H1 (cell line): ENCODE measurements at regions not wholly inside any gene's neighbourhood (a gene's known extent, or its start where the extent isn't known, plus 50 kb on each side); places are given as distances from the start of the nearest gene placed in this dataset.

Source experiments
- CTCF ChIA-PET: fragments of 300-600 bp; sonication (Branson Sonifier 250); formaldehyde crosslinking; loops from one replicate; lab custom pipeline; 2021; ENCODE audit not compliant: partially characterized antibody; lab: Charles Lee
- POLR2A ChIA-PET: fragments of 300-600 bp; sonication (Branson Sonifier 250); formaldehyde crosslinking; loops from one replicate; lab custom pipeline; 2021; ENCODE audit warnings: inconsistent platforms; ENCODE audit not compliant: partially characterized antibody; lab: Charles Lee
- DNase-seq, 2 experiments: peaks; one replicate each; pipeline versions ENCODE4 v3.0.0 to v3.0.0-alpha.2; 2010 to 2022; ENCODE audit warnings: low spot score in 2 of 2, low read depth in 1 of 2, mixed read lengths in 1 of 2
- FAIRE-seq: peaks from 2 replicates; lab custom pipeline; 2011; peaks lifted over from hg19 to GRCh38; lab: Jason Lieb, UNC
- H2AFZ ChIP-seq: 2 replicates; pipeline ENCODE4 v1.8.1; 2012; ENCODE audit warnings: low read length, inconsistent platforms
- H2AK5ac ChIP-seq: 2 replicates; pipeline ENCODE4 v1.6.1; 2013; ENCODE audit warnings: low read depth, low read length
- H2BK120ac ChIP-seq: replicated peaks from 2 replicates; pipeline ENCODE3; 2013; ENCODE audit warnings: low read depth, low read length, inconsistent platforms
- H2BK12ac ChIP-seq: 2 replicates; pipeline ENCODE4 v1.6.1; 2013; ENCODE audit warnings: low read depth, low read length
- H2BK15ac ChIP-seq: 2 replicates; pipeline ENCODE4 v1.6.1; 2013; ENCODE audit warnings: low read length
- H2BK20ac ChIP-seq: 2 replicates; pipeline ENCODE4 v1.6.1; 2013; ENCODE audit warnings: low read length
- H2BK5ac ChIP-seq: 2 replicates; pipeline ENCODE4 v1.6.1; 2013; ENCODE audit warnings: low read depth, low read length
- H3K14ac ChIP-seq: 2 replicates; pipeline ENCODE4 v1.6.1; 2013; ENCODE audit warnings: inconsistent platforms; ENCODE audit not compliant: insufficient read length
- H3K18ac ChIP-seq: 2 replicates; pipeline ENCODE4 v1.6.1; 2013; ENCODE audit warnings: low read length; ENCODE audit errors: extremely low read depth
- H3K23ac ChIP-seq: 2 replicates; pipeline ENCODE4 v1.6.1; 2013; ENCODE audit warnings: inconsistent platforms; ENCODE audit not compliant: insufficient read length
- H3K23me2 ChIP-seq: 2 replicates; pipeline ENCODE4 v1.6.1; 2013; ENCODE audit warnings: low read depth, low read length
- H3K27ac ChIP-seq: 2 replicates; pipeline ENCODE4 v1.6.1; 2011; ENCODE audit warnings: low read depth, low read length, inconsistent platforms
- H3K27me3 ChIP-seq, 4 experiments: replicated peaks in 1 of 4; 1 replicate in 1 of 4; 2 replicates in 3 of 4; pipeline versions ENCODE4 v1.6.1 to v1.8.1; 2011 to 2013; ENCODE audit warnings: low read length in 3 of 4, mild to moderate bottlenecking in 3 of 4, inconsistent platforms in 2 of 4, mixed read lengths in 2 of 4, moderate library complexity in 1 of 4; ENCODE audit not compliant: control insufficient read depth in 3 of 4, insufficient read depth in 3 of 4; ENCODE audit errors: extremely low read depth in 1 of 4
- H3K36me3 ChIP-seq, 4 experiments: 2 replicates each; pipeline versions ENCODE4 v1.6.1 to v1.8.1; 2011 to 2013; ENCODE audit warnings: mild to moderate bottlenecking in 4 of 4, low read length in 3 of 4, moderate library complexity in 2 of 4, control low read depth in 1 of 4, inconsistent platforms in 1 of 4; ENCODE audit not compliant: insufficient read depth in 4 of 4, control insufficient read depth in 2 of 4
- H3K4ac ChIP-seq: replicated peaks from 2 replicates; pipeline ENCODE3; 2013; ENCODE audit warnings: low read length, low read depth, mixed read lengths, inconsistent platforms; ENCODE audit not compliant: insufficient read length
- H3K4me1 ChIP-seq, 4 experiments: replicated peaks in 1 of 4; 1 replicate in 1 of 4; 2 replicates in 3 of 4; pipeline versions ENCODE4 v1.6.1 to v1.8.1; 2011 to 2013; ENCODE audit warnings: low read length in 3 of 4, inconsistent platforms in 2 of 4, mixed read lengths in 1 of 4; ENCODE audit not compliant: insufficient read depth in 4 of 4, control insufficient read depth in 3 of 4
- H3K4me2 ChIP-seq, 2 experiments: 2 replicates each; pipeline versions ENCODE4 v1.6.1 to v1.8.1; 2011 to 2013; ENCODE audit warnings: low read depth in 2 of 2, low read length in 2 of 2, control low read depth in 1 of 2, inconsistent platforms in 1 of 2, mild to moderate bottlenecking in 1 of 2; ENCODE audit not compliant: insufficient read depth in 1 of 2
- H3K4me3 ChIP-seq, 4 experiments: fragments of 200-600, 300-600 bp in 1 of 4; sonication (generic), shearing (Covaris generic), sonication (Bioruptor Twin) in 1 of 4; 2 replicates each; pipeline versions ENCODE4 v1.5.1 to v1.8.1; 2011 to 2016; ENCODE audit warnings: low read length in 4 of 4, low read depth in 3 of 4, control low read depth in 2 of 4, inconsistent platforms in 2 of 4, mild to moderate bottlenecking in 2 of 4, mixed read lengths in 1 of 4, moderate library complexity in 1 of 4; ENCODE audit not compliant: insufficient read depth in 2 of 4; ENCODE audit errors: extremely low read depth in 1 of 4
- H3K56ac ChIP-seq: replicated peaks from 2 replicates; pipeline ENCODE3; 2013; ENCODE audit warnings: low read depth, mild to moderate bottlenecking, mixed read lengths, low read length, inconsistent platforms; ENCODE audit not compliant: insufficient read length
- H3K79me1 ChIP-seq: 2 replicates; pipeline ENCODE4 v1.6.1; 2013; ENCODE audit warnings: low read depth, low read length, control low read depth
- H3K79me2 ChIP-seq, 2 experiments: 2 replicates each; pipeline versions ENCODE4 v1.6.1 to v1.8.1; 2012 to 2013; ENCODE audit warnings: low read length in 2 of 2, mild to moderate bottlenecking in 2 of 2, inconsistent platforms in 1 of 2; ENCODE audit not compliant: insufficient read depth in 2 of 2, control insufficient read depth in 1 of 2
- H3K9ac ChIP-seq, 4 experiments: replicated peaks in 1 of 4; 1 replicate in 1 of 4; 2 replicates in 3 of 4; pipeline versions ENCODE4 v1.6.1 to v1.8.1; 2011 to 2013; ENCODE audit warnings: low read depth in 3 of 4, low read length in 3 of 4, control low read depth in 2 of 4, mild to moderate bottlenecking in 2 of 4, moderate library complexity in 2 of 4, inconsistent platforms in 1 of 4; ENCODE audit errors: extremely low read depth in 1 of 4
- H3K9me3 ChIP-seq, 2 experiments: 2 replicates each; pipeline versions ENCODE4 v1.6.1 to v1.8.1; 2012 to 2013; ENCODE audit warnings: mild to moderate bottlenecking in 2 of 2, moderate library complexity in 2 of 2, control low read depth in 1 of 2, inconsistent platforms in 1 of 2, low read depth in 1 of 2, low read length in 1 of 2, mixed read lengths in 1 of 2; ENCODE audit not compliant: insufficient read depth in 2 of 2
- H4K20me1 ChIP-seq, 2 experiments: replicated peaks in 1 of 2; 2 replicates each; pipeline versions ENCODE3 to v1.8.1; 2011 to 2013; ENCODE audit warnings: inconsistent platforms in 2 of 2, low read length in 2 of 2, mild to moderate bottlenecking in 1 of 2; ENCODE audit not compliant: insufficient read depth in 2 of 2, control insufficient read depth in 1 of 2
- H4K5ac ChIP-seq: 2 replicates; pipeline ENCODE4 v1.6.1; 2013; ENCODE audit warnings: low read length, low read depth, mixed read lengths, inconsistent platforms; ENCODE audit not compliant: insufficient read length
- H4K8ac ChIP-seq: 2 replicates; pipeline ENCODE4 v1.8.0; 2013; ENCODE audit warnings: mild to moderate bottlenecking, moderate library complexity, low read length, inconsistent platforms; ENCODE audit not compliant: insufficient read depth; ENCODE audit errors: extremely low read depth
- H4K91ac ChIP-seq: replicated peaks from 2 replicates; pipeline ENCODE3; 2013; ENCODE audit warnings: low read length, mixed read lengths, inconsistent platforms; ENCODE audit not compliant: insufficient read length
- CBX8 ChIP-seq: fragments of 300-800, 300-1000 bp; sonication (generic); IDR thresholded peaks from 2 replicates; pipeline ENCODE4 v1.7.1; 2016; ENCODE audit warnings: low read depth, low read length, borderline replicate concordance
- EP300 ChIP-seq, 2 experiments: IDR thresholded peaks; 1 replicate in 1 of 2; 2 replicates in 1 of 2; pipeline ENCODE4 v1.6.1; 2011 to 2012; ENCODE audit warnings: low read depth in 2 of 2, low read length in 2 of 2, mild to moderate bottlenecking in 2 of 2, borderline replicate concordance in 1 of 2, inconsistent platforms in 1 of 2, moderate library complexity in 1 of 2
- FOSL1 ChIP-seq: IDR thresholded peaks from 2 replicates; pipeline ENCODE4 v1.6.1; 2011; ENCODE audit warnings: mild to moderate bottlenecking, low read depth, low read length, moderate library complexity; ENCODE audit not compliant: insufficient read depth
- GABPA ChIP-seq: IDR thresholded peaks from 2 replicates; pipeline ENCODE4 v1.6.1; 2011; ENCODE audit warnings: mild to moderate bottlenecking, low read length, moderate library complexity, borderline replicate concordance; ENCODE audit not compliant: insufficient read depth
- HDAC6 ChIP-seq: IDR thresholded peaks from one replicate; pipeline ENCODE4 v1.7.1; 2012; ENCODE audit warnings: low read depth, mild to moderate bottlenecking, inconsistent platforms, low read length, moderate library complexity
- POLR2A ChIP-seq, 2 experiments: IDR thresholded peaks; 1 replicate in 1 of 2; 2 replicates in 1 of 2; pipeline ENCODE4 v1.6.1; 2011; ENCODE audit warnings: low read depth in 2 of 2, low read length in 2 of 2, mild to moderate bottlenecking in 2 of 2; ENCODE audit errors: control extremely low read depth in 1 of 2
- RAD21 ChIP-seq, 2 experiments: IDR thresholded peaks in 1 of 2; conservative IDR thresholded peaks in 1 of 2; 2 replicates each; pipeline ENCODE4 v1.6.1; 2011; ENCODE audit warnings: low read depth in 2 of 2, low read length in 2 of 2, improper control_type of control experiment in 1 of 2, inconsistent platforms in 1 of 2, mild to moderate bottlenecking in 1 of 2, moderate library complexity in 1 of 2
- SIRT6 ChIP-seq: IDR thresholded peaks from one replicate; pipeline ENCODE4 v1.7.1; 2012; ENCODE audit warnings: low read length, inconsistent platforms
- TAF7 ChIP-seq: optimal IDR thresholded peaks from 2 replicates; pipeline ENCODE3; 2011; ENCODE audit warnings: low read depth, mild to moderate bottlenecking, inconsistent platforms, low read length, moderate library complexity, borderline replicate concordance
- YY1 ChIP-seq: IDR thresholded peaks from 2 replicates; pipeline ENCODE4 v1.6.1; 2011; ENCODE audit warnings: low read depth, mild to moderate bottlenecking, low read length
- WGBS, 2 experiments: shearing (Covaris generic) in 1 of 2; methylation state at CpG; one replicate each; pipeline versions ENCODE4 v1.1.6 to v1.1.7; 2013 to 2015; ENCODE audit warnings: low lambda C conversion rate in 2 of 2, mixed read lengths in 2 of 2, inconsistent platforms in 1 of 2, low coverage in 1 of 2, missing lambda C conversion rate in 1 of 2; ENCODE audit not compliant: insufficient replicate concordance in 2 of 2, insufficient coverage in 1 of 2, insufficient read length in 1 of 2; ENCODE audit errors: extremely low coverage in 1 of 2, missing lambda C conversion rate in 1 of 2; 5-methylcytosine and 5-hydroxymethylcytosine counted together
- TF ChIP-seq, protein P1 (sequence below): IDR thresholded peaks from 2 replicates; pipeline ENCODE4 v1.6.1; 2011; ENCODE audit warnings: low read length, improper control_type of control experiment

DNA sequence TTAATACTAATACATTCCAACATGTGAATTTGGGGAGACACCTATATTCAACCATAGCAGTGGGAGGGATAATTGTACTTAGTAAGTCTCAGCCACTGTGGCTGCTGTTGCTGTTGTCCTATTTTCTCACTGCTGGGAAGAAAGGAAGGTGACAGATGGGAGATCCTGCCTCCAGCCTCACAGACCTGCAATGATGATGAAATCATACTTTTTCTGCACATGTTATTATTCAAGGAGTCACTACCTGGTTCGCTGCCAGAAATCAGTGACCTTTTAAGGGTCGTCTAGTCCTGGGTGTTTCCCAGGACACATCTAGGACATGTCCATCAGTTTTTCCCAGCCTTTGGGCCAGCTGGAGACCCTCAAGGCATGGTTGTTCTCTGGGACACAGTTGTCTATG lies 106.2 kb upstream of the RPH3A start:
- Histone ChIP-seq H3K79me1 (no peaks in the 10 kb centered on the region), H2BK15ac (no peak overlapping the region), H3K14ac (no peak overlapping the region), H3K27me3 (no peaks in the 10 kb centered on the region), H2AK5ac (no peak overlapping the region), H3K9me3 (no peaks in the 10 kb centered on the region), H3K4ac (no peak overlapping the region), H2BK20ac (no peak overlapping the region), H3K4me3 (no peak overlapping the region), H3K18ac (no peak overlapping the region), H4K8ac (no peak overlapping the region), H4K91ac (no peak overlapping the region), H3K23ac (no peak overlapping the region), H3K4me1 (no peaks in the 10 kb centered on the region), H3K56ac (no peak overlapping the region), H3K9ac (no peak overlapping the region), H4K5ac (no peak overlapping the region), H3K4me2 (no peak overlapping the region), H3K36me3 (no peaks in the 10 kb centered on the region), H2BK12ac (no peak overlapping the region), H2BK5ac (no peak overlapping the region), H2BK120ac (no peak overlapping the region), H3K23me2 (no peaks in the 10 kb centered on the region; the same call in 1 of the 2 replicates), H2AFZ (no peak overlapping the region), H3K27ac (no peak overlapping the region), H4K20me1 (no peaks in the 10 kb centered on the region), H3K79me2 (no peaks in the 10 kb centered on the region)
- 79% methylated on average over 2 of the region's 2 CpGs; no CpG with 5 or more reads in 1 of the 2 experiments for WGBS, 2 experiments
- no peak for TF ChIP-seq CBX8
- TF ChIP-seq, protein P1, sequence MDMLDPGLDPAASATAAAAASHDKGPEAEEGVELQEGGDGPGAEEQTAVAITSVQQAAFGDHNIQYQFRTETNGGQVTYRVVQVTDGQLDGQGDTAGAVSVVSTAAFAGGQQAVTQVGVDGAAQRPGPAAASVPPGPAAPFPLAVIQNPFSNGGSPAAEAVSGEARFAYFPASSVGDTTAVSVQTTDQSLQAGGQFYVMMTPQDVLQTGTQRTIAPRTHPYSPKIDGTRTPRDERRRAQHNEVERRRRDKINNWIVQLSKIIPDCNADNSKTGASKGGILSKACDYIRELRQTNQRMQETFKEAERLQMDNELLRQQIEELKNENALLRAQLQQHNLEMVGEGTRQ, result no peak
- no peak for TF ChIP-seq FOSL1
- no peak for TF ChIP-seq POLR2A (IDR thresholded peaks at IDR 0.05; ENCODE audit: control extremely low read depth in 1 of 2, low read depth in 2 of 2, low read length in 2 of 2)
- TF ChIP-seq HDAC6, result no peak
- TF ChIP-seq RAD21 (IDR thresholded peaks at IDR 0.05 in 1 of 2, conservative IDR thresholded peaks at IDR 0.05 in 1 of 2; ENCODE audit: low read depth in 2 of 2, low read length in 2 of 2), result no peak
- TF ChIP-seq GABPA, result no peak
- no peak for TF ChIP-seq EP300 (IDR thresholded peaks at IDR 0.05; ENCODE audit: borderline replicate concordance in 1 of 2, low read depth in 2 of 2, low read length in 2 of 2)
- no peak for TF ChIP-seq TAF7
- TF ChIP-seq SIRT6, result no peak
- no peak for TF ChIP-seq YY1
- FAIRE-seq (no peak), DNase-seq (no peak)
- ChIA-PET CTCF (interaction anchor here (1.3 kb wide), 1 partner anchor 69 kb away, joined by 3 read pairs; no protein-coding TSS in a partner anchor), POLR2A (no interaction called here)
